ENCODE measurements at regions not wholly inside any gene's neighbourhood (a gene's known extent, or its start where the extent isn't known, plus 50 kb on each side); places are given as distances from the start of the nearest gene placed in this dataset.

- Mint-ChIP-seq H3K4me3 (no peak overlapping the region), H3K27ac (ENCODE audit: low read depth) (no peak overlapping the region), H3K36me3 (ENCODE audit: insufficient read depth) (peaks cover 2% of the 10 kb centered on the region), H3K27me3 (no peaks in the 10 kb centered on the region), H3K9me3 (no peaks in the 10 kb centered on the region), H3K4me1 (peaks cover 36% of the 10 kb centered on the region)
- no peak for ATAC-seq (replicated peaks; ENCODE audit: extremely low read depth, poor library complexity, severe bottlenecking)
- DNase-seq (ENCODE audit: low spot score in 2 of 2), result no peak
These were observed 54.2 kb upstream of the GZMB start for GRCh38 chr14:24688030-24688658.
